ENCODE measurements at regions not wholly inside any gene's neighbourhood (a gene's known extent, or its start where the extent isn't known, plus 50 kb on each side); places are given as distances from the start of the nearest gene placed in this dataset.

- Histone ChIP-seq H3K9me3 (ENCODE audit: control insufficient read depth in 1 of 2, insufficient read depth in 1 of 2, low read length in 2 of 2) (peaks cover 0 to 5% of the 10 kb centered on the region in 2 experiments), H3K36me3 (ENCODE audit: insufficient read depth, low read length) (no peaks in the 10 kb centered on the region), H3K4me1 (ENCODE audit: insufficient read depth, low read length) (no peaks in the 10 kb centered on the region), H3K27ac (ENCODE audit: low read depth in 1 of 2, low read length in 2 of 2) (no peak overlapping the region), H3K4me3 (ENCODE audit: low read length) (no peak overlapping the region), H3K27me3 (ENCODE audit: control insufficient read depth in 1 of 2, insufficient read depth in 2 of 2, low read length in 2 of 2) (no peaks in the 10 kb centered on the region)
- intact Hi-C loops (cut with DNase I, micrococcal nuclease) = no loop called here
- TF ChIP-seq CTCF (IDR thresholded peaks at IDR 0.05) = no peak
- Mint-ChIP-seq H3K27me3 (no peaks in the 10 kb centered on the region), H3K27ac (no peak overlapping the region), H3K4me3 (no peak overlapping the region), H3K9me3 (no peaks in the 10 kb centered on the region), H3K36me3 (ENCODE audit: low read depth) (no peaks in the 10 kb centered on the region), H3K4me1 (ENCODE audit: low read depth) (no peaks in the 10 kb centered on the region)
- ATAC-seq (ENCODE audit: poor library complexity) (no peak), DNase-seq (no peak)
- ChIA-PET POLR2A (no interaction called here), CTCF (no interaction called here)
Measured at GRCh38 chr3:144497452-144497851, 525.8 kb downstream of the DIPK2A start.

- no peak overlapping the region for H3K27ac Mint-ChIP-seq
- no peaks in the 10 kb centered on the region for H3K36me3 ChIP-seq (ENCODE audit: insufficient read depth, low read length)
- no peaks in the 10 kb centered on the region for H3K4me1 Mint-ChIP-seq (ENCODE audit: low read depth)
- H3K4me1 ChIP-seq (ENCODE audit: insufficient read depth, low read length) = no peaks in the 10 kb centered on the region
- no peak overlapping the region for H3K27ac ChIP-seq (ENCODE audit: low read depth in 1 of 2, low read length in 2 of 2)
- H3K36me3 Mint-ChIP-seq (ENCODE audit: low read depth) = no peaks in the 10 kb centered on the region
- no peaks in the 10 kb centered on the region for H3K27me3 Mint-ChIP-seq
- TF ChIP-seq CTCF (IDR thresholded peaks at IDR 0.05) = no peak
- H3K9me3 Mint-ChIP-seq = no peaks in the 10 kb centered on the region
- POLR2A ChIA-PET = no interaction called here
- no peaks in the 10 kb centered on the region for H3K27me3 ChIP-seq (ENCODE audit: control insufficient read depth in 1 of 2, insufficient read depth in 2 of 2, low read length in 2 of 2)
- H3K4me3 Mint-ChIP-seq = no peak overlapping the region
- intact Hi-C loops (cut with DNase I, micrococcal nuclease) = no loop called here
- DNase-seq = no peak
- H3K4me3 ChIP-seq (ENCODE audit: low read length) = no peak overlapping the region
- H3K9me3 ChIP-seq (ENCODE audit: control insufficient read depth in 1 of 2, insufficient read depth in 1 of 2, low read length in 2 of 2) = peaks cover 0 to 11% of the 10 kb centered on the region in 2 experiments
- CTCF ChIA-PET = no interaction called here
- no peak for ATAC-seq (ENCODE audit: poor library complexity)
Measured at GRCh38 chr3:144499001-144499930, 527.6 kb downstream of the DIPK2A start.

GRCh38 chr3:144501467-144501866 is 529.8 kb downstream of the DIPK2A start:
- H3K4me3 ChIP-seq (ENCODE audit: low read length) = no peak overlapping the region
- Mint-ChIP-seq H3K27me3 (no peaks in the 10 kb centered on the region), H3K9me3 (no peaks in the 10 kb centered on the region), H3K27ac (no peak overlapping the region), H3K4me1 (ENCODE audit: low read depth) (no peaks in the 10 kb centered on the region), H3K36me3 (ENCODE audit: low read depth) (no peaks in the 10 kb centered on the region), H3K4me3 (no peak overlapping the region)
- H3K4me1 ChIP-seq (ENCODE audit: insufficient read depth, low read length) = no peaks in the 10 kb centered on the region
- no peak for ATAC-seq (ENCODE audit: poor library complexity)
- H3K9me3 ChIP-seq (ENCODE audit: control insufficient read depth in 1 of 2, insufficient read depth in 1 of 2, low read length in 2 of 2) = peaks cover 0 to 6% of the 10 kb centered on the region in 2 experiments
- H3K36me3 ChIP-seq (ENCODE audit: insufficient read depth, low read length) = no peaks in the 10 kb centered on the region
- no peak for DNase-seq
- ChIA-PET POLR2A (no interaction called here), CTCF (no interaction called here)
- intact Hi-C loops (cut with DNase I, micrococcal nuclease) = no loop called here
- no peak for TF ChIP-seq CTCF (IDR thresholded peaks at IDR 0.05)
- no peaks in the 10 kb centered on the region for H3K27me3 ChIP-seq (ENCODE audit: control insufficient read depth in 1 of 2, insufficient read depth in 2 of 2, low read length in 2 of 2)
- H3K27ac ChIP-seq (ENCODE audit: low read depth in 1 of 2, low read length in 2 of 2) = no peak overlapping the region
